ENCODE measurements at regions not wholly inside any gene's neighbourhood (a gene's known extent, or its start where the extent isn't known, plus 50 kb on each side); places are given as distances from the start of the nearest gene placed in this dataset.

GRCh38 chr10:111835574-111835973 is 348.0 kb downstream of the GPAM start:
- Histone ChIP-seq H4K8ac (ENCODE audit: low read depth in 2 of 2, low read length in 2 of 2) (no peak overlapping the region), H2AFZ (replicated peaks; ENCODE audit: low read length, poor library complexity) (no peak overlapping the region), H3K4me3 (ENCODE audit: insufficient read depth, low read depth, low read length) (no peak overlapping the region), H2AK5ac (ENCODE audit: low read depth, low read length) (no peak overlapping the region), H3K56ac (ENCODE audit: extremely low read depth, insufficient read depth, low read length) (no peak overlapping the region), H3K9ac (ENCODE audit: low read depth, low read length) (no peak overlapping the region), H2BK20ac (ENCODE audit: low read depth, low read length) (no peak overlapping the region), H3K79me1 (ENCODE audit: low read depth in 1 of 2, low read length in 2 of 2) (no peaks in the 10 kb centered on the region), H3K18ac (ENCODE audit: low read depth, low read length) (no peak overlapping the region), H3K27me3 (ENCODE audit: control insufficient read depth, insufficient read depth, low read length) (no peaks in the 10 kb centered on the region), H3K9me3 (ENCODE audit: control insufficient read depth, insufficient read depth, low read length) (peaks cover 15% of the 10 kb centered on the region), H2BK5ac (ENCODE audit: low read depth, low read length, poor library complexity, severe bottlenecking) (no peak overlapping the region), H2AK9ac (replicated peaks; ENCODE audit: low read depth, low read length, poor library complexity) (no peak overlapping the region), H4K20me1 (ENCODE audit: insufficient read depth, low read length) (no peaks in the 10 kb centered on the region), H3K4me1 (ENCODE audit: control insufficient read depth, insufficient read depth, low read length) (no peaks in the 10 kb centered on the region), H3K4ac (ENCODE audit: low read depth, low read length) (no peak overlapping the region), H3K23ac (ENCODE audit: low read depth, low read length) (no peak overlapping the region), H3K4me2 (ENCODE audit: low read depth, low read length) (no peak overlapping the region), H3K36me3 (ENCODE audit: control insufficient read depth, insufficient read depth, low read length) (no peaks in the 10 kb centered on the region), H3K9me1 (ENCODE audit: insufficient read depth, low read length) (no peaks in the 10 kb centered on the region), H3K27ac (ENCODE audit: insufficient read depth, low read length) (no peak overlapping the region), H4K91ac (ENCODE audit: insufficient read depth, low read depth, low read length) (no peak overlapping the region), H2BK15ac (ENCODE audit: low read depth, low read length) (no peak overlapping the region), H4K5ac (ENCODE audit: low read depth, low read length) (no peak overlapping the region), H3K14ac (replicated peaks; ENCODE audit: low read depth, low read length) (no peak overlapping the region), H2BK120ac (ENCODE audit: low read depth, low read length) (no peak overlapping the region)
- BruUV-seq (replicated peaks): no TSS peak
- dilution Hi-C loops (cut with HindIII; ENCODE audit: low sequenced_read_pairs, unreplicated experiment): no loop called here
- in situ Hi-C loops (cut with MboI; ENCODE audit: low sequenced_read_pairs): no loop called here
- DNase-seq: no peak
- intact Hi-C loops (cut with micrococcal nuclease): no loop called here
- ATAC-seq (ENCODE audit: low read depth): no peak
- 17% methylated on average over 6 of the region's 8 CpGs; no CpG with 5 or more reads in 1 of the 2 experiments for WGBS, 2 experiments (ENCODE audit: extremely low coverage in 2 of 2, insufficient read length in 1 of 2)
- POLR2A ChIA-PET (ENCODE audit: unreplicated experiment): no interaction called here
- CTCF ChIA-PET: no interaction called here
- TF ChIP-seq BHLHE40 (IDR thresholded peaks at IDR 0.05; ENCODE audit: low read depth, low read length) (no peak), SMC3 (IDR thresholded peaks at IDR 0.05; ENCODE audit: low read depth, low read length) (no peak), MAZ (IDR thresholded peaks at IDR 0.05; ENCODE audit: borderline replicate concordance, low read depth, low read length) (no peak), MAFK (IDR thresholded peaks at IDR 0.05; ENCODE audit: low read depth, low read length) (no peak), CHD1 (IDR thresholded peaks at IDR 0.05; ENCODE audit: low read depth, low read length) (no peak), POLR2A (IDR thresholded peaks at IDR 0.05; ENCODE audit: low read depth, low read length) (no peak), CTCF (conservative IDR thresholded peaks at IDR 0.05; ENCODE audit: low read depth, low read length) (no peak), RFX5 (IDR thresholded peaks at IDR 0.05; ENCODE audit: low read depth, low read length) (no peak), CEBPB (IDR thresholded peaks at IDR 0.05; ENCODE audit: low read depth, low read length) (no peak)
